ENCODE measurements at regions not wholly inside any gene's neighbourhood (a gene's known extent, or its start where the extent isn't known, plus 50 kb on each side); places are given as distances from the start of the nearest gene placed in this dataset.

DNA sequence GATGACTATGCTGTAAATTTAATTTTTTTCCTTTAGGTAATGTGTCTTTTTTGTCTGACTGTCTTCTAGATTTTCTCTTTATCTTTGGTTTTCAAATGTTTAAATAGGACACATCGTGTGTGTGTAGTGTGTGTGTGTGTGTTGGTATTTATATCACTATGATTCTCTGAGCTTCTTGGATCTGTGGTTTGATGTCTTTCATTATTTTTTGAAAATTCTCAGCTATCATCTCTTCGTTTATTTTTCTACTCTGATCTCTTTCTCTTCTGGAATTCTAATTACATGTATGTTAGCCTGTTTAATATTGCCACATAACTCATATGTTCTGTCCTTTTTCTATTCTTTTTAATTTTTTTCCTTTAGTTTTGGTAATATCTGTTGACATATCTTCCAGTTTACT is 73.5 kb upstream of the OR10AD1 start:
- Histone ChIP-seq H3K27me3 (ENCODE audit: control insufficient read depth in 4 of 4, insufficient read depth in 4 of 4, low read length in 3 of 4) (no peaks in the 10 kb centered on the region), H3K4me3 (ENCODE audit: low read depth in 1 of 3, low read length in 3 of 3) (no peak overlapping the region), H3K4me1 (ENCODE audit: control insufficient read depth in 4 of 4, insufficient read depth in 4 of 4, low read length in 3 of 4) (no peaks in the 10 kb centered on the region), H3K27ac (ENCODE audit: low read depth in 1 of 2, low read length in 2 of 2) (no peak overlapping the region), H3K9me3 (ENCODE audit: control insufficient read depth in 4 of 4, low read length in 3 of 4) (peaks cover 0 to 5% (median 2%) of the 10 kb centered on the region in 4 donors), H3K9ac (ENCODE audit: low read depth in 1 of 2, low read length in 2 of 2) (no peak overlapping the region), H3K36me3 (ENCODE audit: control insufficient read depth in 4 of 4, insufficient read depth in 3 of 4, low read depth in 1 of 4, low read length in 3 of 4) (no peaks in the 10 kb centered on the region)
- WGBS: 61% methylated on average over 2 of the region's 2 CpGs
- no peak for DNase-seq (ENCODE audit: low spot score)
- TF ChIP-seq MAX (IDR thresholded peaks at IDR 0.05) (no peak), YY1 (IDR thresholded peaks at IDR 0.05) (no peak), HNF4A (conservative IDR thresholded peaks at IDR 0.05) (no peak), RXRA (IDR thresholded peaks at IDR 0.05) (no peak), EGR1 (IDR thresholded peaks at IDR 0.05; ENCODE audit: low read depth in 2 of 2) (no peak), JUND (IDR thresholded peaks at IDR 0.05) (no peak), TAF1 (conservative IDR thresholded peaks at IDR 0.05) (no peak), FOXA2 (IDR thresholded peaks at IDR 0.05) (no peak), NR2F2 (IDR thresholded peaks at IDR 0.05) (no peak)
- TF ChIP-seq, protein P1, sequence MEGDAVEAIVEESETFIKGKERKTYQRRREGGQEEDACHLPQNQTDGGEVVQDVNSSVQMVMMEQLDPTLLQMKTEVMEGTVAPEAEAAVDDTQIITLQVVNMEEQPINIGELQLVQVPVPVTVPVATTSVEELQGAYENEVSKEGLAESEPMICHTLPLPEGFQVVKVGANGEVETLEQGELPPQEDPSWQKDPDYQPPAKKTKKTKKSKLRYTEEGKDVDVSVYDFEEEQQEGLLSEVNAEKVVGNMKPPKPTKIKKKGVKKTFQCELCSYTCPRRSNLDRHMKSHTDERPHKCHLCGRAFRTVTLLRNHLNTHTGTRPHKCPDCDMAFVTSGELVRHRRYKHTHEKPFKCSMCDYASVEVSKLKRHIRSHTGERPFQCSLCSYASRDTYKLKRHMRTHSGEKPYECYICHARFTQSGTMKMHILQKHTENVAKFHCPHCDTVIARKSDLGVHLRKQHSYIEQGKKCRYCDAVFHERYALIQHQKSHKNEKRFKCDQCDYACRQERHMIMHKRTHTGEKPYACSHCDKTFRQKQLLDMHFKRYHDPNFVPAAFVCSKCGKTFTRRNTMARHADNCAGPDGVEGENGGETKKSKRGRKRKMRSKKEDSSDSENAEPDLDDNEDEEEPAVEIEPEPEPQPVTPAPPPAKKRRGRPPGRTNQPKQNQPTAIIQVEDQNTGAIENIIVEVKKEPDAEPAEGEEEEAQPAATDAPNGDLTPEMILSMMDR (IDR thresholded peaks at IDR 0.05; ENCODE audit: low read depth, low read length, missing input control): no peak

GRCh38 chr12:48266826-48267225 is 63.7 kb upstream of the OR10AD1 start:
- Histone ChIP-seq H3K9me3 (ENCODE audit: control insufficient read depth in 4 of 4, low read length in 3 of 4) (no peaks in the 10 kb centered on the region), H3K9ac (ENCODE audit: low read depth in 1 of 2, low read length in 2 of 2) (no peak overlapping the region), H3K4me1 (ENCODE audit: control insufficient read depth in 4 of 4, insufficient read depth in 4 of 4, low read length in 3 of 4) (no peaks in the 10 kb centered on the region), H3K36me3 (ENCODE audit: control insufficient read depth in 4 of 4, insufficient read depth in 3 of 4, low read depth in 1 of 4, low read length in 3 of 4) (no peaks in the 10 kb centered on the region), H3K27me3 (ENCODE audit: control insufficient read depth in 4 of 4, insufficient read depth in 4 of 4, low read length in 3 of 4) (peaks cover 0 to 2% (median 0%) of the 10 kb centered on the region in 4 donors), H3K4me3 (ENCODE audit: low read depth in 1 of 3, low read length in 3 of 3) (no peak overlapping the region), H3K27ac (ENCODE audit: low read depth in 1 of 2, low read length in 2 of 2) (no peak overlapping the region)
- WGBS: 55% methylated on average over 1 of the region's 1 CpG
- no peak for DNase-seq (ENCODE audit: low spot score)
- TF ChIP-seq TAF1 (conservative IDR thresholded peaks at IDR 0.05) (no peak), EGR1 (IDR thresholded peaks at IDR 0.05; ENCODE audit: low read depth in 2 of 2) (no peak), RXRA (IDR thresholded peaks at IDR 0.05) (no peak), NR2F2 (IDR thresholded peaks at IDR 0.05) (no peak), FOXA1 (IDR thresholded peaks at IDR 0.05) (no peak), JUND (IDR thresholded peaks at IDR 0.05) (no peak), GABPA (IDR thresholded peaks at IDR 0.05 in 1 of 2, conservative IDR thresholded peaks at IDR 0.05 in 1 of 2) (no peak)
- TF ChIP-seq, protein P2, sequence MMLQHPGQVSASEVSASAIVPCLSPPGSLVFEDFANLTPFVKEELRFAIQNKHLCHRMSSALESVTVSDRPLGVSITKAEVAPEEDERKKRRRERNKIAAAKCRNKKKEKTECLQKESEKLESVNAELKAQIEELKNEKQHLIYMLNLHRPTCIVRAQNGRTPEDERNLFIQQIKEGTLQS (IDR thresholded peaks at IDR 0.05): no peak

- no peak overlapping the region for H3K9ac ChIP-seq (ENCODE audit: low read depth in 1 of 2, low read length in 2 of 2)
- H3K4me1 ChIP-seq (ENCODE audit: control insufficient read depth in 4 of 4, insufficient read depth in 4 of 4, low read length in 3 of 4): no peaks in the 10 kb centered on the region
- H3K27me3 ChIP-seq (ENCODE audit: control insufficient read depth in 4 of 4, insufficient read depth in 4 of 4, low read length in 3 of 4): peaks cover 0 to 2% (median 0%) of the 10 kb centered on the region in 4 donors
- no peak overlapping the region for H3K27ac ChIP-seq (ENCODE audit: low read depth in 1 of 2, low read length in 2 of 2)
- H3K9me3 ChIP-seq (ENCODE audit: control insufficient read depth in 4 of 4, low read length in 3 of 4): no peaks in the 10 kb centered on the region
- TF ChIP-seq, protein P1 (IDR thresholded peaks at IDR 0.05; ENCODE audit: low read depth, low read length, missing input control): no peak
- no peaks in the 10 kb centered on the region for H3K36me3 ChIP-seq (ENCODE audit: control insufficient read depth in 4 of 4, insufficient read depth in 3 of 4, low read depth in 1 of 4, low read length in 3 of 4)
- H3K4me3 ChIP-seq (ENCODE audit: low read depth in 1 of 3, low read length in 3 of 3): no peak overlapping the region
- DNase-seq (ENCODE audit: low spot score): no peak
These were observed 62.7 kb upstream of the OR10AD1 start for GRCh38 chr12:48265777-48266176.

All from liver (tissue), 8 donors.